ENCODE measurements at regions not wholly inside any gene's neighbourhood (a gene's known extent, or its start where the extent isn't known, plus 50 kb on each side); places are given as distances from the start of the nearest gene placed in this dataset.

- DNase-seq, result peak; percentile 70
Observed at GRCh38 chr4:166499820-166500219, 626.8 kb downstream of the TLL1 start.

GRCh38 chr4:166501941-166502382, 628.9 kb downstream of the TLL1 start:
- DNase-seq, result no peak

- no peak for DNase-seq
Observed at GRCh38 chr4:166502660-166503059, 629.6 kb downstream of the TLL1 start.

DNA sequence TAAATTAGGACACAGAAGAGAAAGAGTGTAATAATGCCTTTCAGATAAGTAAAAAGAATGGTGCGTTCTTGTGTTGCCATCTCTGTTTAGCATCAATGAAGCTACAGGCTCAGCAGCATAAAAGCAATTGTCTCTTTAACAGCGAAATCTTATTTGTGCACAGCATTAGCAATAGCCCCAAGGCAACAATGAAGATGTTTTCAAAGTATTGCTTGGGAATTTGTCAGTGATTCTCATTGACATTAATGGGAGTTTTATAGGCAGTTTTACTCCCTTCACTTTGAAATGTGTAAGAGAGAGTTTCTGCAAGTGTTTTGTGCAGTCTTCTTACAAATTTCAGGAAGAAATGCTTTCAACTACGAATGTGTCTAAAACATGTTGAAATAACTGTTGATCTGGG, 633.0 kb downstream of the TLL1 start:
- DNase-seq, result no peak

- no peak for DNase-seq
Observed at GRCh38 chr4:166512267-166512666, 639.2 kb downstream of the TLL1 start.

DNA sequence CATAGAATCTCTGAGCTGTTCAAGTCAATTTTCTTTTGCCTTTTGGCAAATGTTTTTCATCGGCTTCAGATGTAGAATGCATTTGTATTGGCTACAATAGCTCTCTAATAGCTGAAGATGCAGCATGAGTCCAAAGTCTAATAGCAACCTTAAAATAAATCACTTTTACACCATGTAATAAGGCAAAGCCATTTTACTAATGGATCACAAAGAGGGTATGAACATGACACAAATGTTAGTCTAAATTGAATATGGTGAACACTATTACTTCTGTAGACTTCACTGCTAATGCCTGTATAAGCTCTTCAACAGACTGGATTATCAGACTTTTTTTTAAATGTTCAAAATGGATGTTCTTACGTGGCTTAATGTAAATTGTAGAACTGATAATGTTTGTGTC, 645.3 kb downstream of the TLL1 start:
- no peak for DNase-seq

DNA sequence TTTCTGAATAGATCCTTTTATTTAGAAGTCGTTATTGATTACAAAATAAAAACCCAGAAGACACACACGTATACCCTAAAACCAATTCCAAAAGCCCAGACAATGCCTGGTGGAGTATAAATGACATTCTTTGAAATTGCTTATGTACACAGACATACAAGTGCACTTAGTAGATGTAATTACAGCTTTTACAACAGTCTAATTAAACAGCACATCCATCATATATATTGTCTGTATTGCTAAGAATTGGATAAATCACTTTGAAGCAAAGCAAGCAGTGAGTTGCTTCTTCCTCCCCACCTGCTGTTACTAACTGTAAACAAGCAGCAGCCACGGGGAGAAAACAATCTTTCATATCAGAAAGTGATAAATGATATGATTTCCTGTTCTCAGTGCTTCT, 645.7 kb downstream of the TLL1 start:
- DNase-seq, result no peak

- DNase-seq, result no peak
Observed at GRCh38 chr4:166519774-166520173, 646.7 kb downstream of the TLL1 start.

DNA sequence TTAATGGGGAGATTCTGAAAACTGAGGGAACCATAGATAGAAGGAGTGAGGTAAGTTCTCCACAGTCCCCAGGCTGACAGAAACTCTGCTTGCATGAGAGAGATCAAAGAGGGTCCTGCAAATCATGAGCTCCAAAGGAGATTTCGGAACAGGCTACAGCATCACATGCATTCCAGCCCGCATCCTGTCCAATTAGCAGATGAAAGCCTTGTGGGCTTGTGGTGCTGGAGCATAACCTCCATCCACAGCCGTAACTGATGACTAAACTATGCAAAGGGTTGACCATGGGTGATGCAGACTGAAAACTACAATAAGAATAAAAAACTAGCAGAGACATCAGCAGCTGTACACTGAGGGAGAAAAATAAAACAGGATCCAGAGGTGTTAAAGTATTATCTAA, 654.5 kb downstream of the TLL1 start:
- no peak for DNase-seq

- DNase-seq, result no peak
Observed at GRCh38 chr4:166531703-166532102, 658.7 kb downstream of the TLL1 start.

DNA sequence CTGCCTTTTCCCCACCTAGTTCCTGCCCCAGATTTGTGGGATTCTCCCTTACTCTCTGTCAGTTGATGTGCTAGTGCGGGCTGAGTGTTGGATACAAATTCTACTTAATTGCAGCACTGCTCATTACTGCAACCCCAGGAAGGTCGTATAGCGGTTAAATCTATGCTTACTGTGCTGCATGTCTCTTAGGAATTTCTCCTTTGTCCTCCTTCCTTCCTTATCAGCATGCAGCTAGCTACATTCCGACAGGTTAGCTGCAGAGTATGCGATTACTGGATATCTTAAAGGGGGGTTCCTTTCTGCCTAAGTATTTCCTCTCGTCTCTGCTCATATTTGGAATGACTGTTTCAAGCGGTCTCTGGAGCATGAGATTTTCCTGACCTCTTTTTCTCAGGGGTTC, 662.8 kb downstream of the TLL1 start:
- DNase-seq, result no peak

DNA sequence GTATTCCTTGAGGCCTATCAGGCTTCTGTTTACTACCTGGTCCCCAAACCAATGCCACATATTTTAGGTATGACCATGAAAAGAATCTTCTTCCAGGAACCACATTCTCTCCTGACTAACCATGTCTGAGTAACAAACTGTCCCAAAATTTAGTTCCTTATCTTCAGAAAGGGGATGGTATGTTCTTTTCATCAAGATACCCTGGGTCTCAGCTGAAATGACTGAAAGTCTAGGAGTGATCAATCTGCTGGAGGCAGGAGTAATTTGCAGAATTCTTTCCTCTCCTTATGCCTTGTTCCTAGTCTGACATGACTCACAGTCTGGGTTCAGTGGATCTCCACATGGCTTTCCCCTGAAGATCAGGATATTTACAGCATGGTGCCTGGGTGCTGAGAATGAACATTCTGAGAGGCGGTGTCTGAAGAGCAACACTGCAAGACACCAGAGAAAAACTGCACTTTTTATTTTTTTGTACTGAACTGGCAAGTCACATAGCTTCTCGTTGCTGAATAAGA, 665.5 kb downstream of the TLL1 start:
- DNase-seq, result no peak

DNA sequence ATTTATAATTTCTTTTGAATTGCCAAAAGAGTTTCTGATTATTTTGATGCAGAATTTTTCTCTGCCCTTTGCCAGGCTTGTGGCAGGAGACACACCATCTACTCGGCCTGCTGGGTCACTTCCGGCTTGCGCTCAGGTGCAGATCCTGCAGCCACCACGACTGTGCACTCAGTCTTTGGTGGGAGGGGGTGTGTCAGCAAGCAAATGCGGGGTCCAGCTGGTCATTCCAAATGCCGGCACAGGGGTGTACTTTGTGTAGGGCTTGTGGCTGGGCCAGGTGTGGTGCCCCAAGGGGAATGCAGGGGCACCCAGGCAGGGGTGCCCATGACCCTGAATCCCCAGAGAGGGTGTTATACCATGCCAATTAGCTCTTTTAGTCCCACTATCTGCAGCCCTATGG, 673.0 kb downstream of the TLL1 start:
- no peak for DNase-seq

DNA sequence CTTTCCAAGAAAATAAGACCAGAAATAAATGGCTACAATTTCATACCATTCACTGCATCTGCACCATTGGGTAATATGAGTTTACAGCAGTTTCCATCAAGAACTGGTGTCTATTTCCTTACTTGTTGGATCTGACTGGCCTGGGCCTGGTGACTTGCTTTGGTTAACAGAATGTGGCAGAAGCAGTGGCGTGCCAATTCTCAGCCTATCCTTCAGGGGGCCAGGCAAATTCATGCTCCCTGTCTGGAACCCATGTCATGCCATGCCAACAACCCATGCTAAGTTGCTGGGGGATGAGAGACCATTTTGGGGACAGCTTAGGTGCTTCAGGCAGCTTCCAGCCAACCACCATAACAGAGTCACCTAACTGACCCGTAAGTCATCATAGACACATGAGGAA, 656.7 kb downstream of the SPOCK3 start:
- DNase-seq, result no peak

GRCh38 chr4:166585491-166585890, 648.8 kb downstream of the SPOCK3 start:
- DNase-seq, result no peak

DNA sequence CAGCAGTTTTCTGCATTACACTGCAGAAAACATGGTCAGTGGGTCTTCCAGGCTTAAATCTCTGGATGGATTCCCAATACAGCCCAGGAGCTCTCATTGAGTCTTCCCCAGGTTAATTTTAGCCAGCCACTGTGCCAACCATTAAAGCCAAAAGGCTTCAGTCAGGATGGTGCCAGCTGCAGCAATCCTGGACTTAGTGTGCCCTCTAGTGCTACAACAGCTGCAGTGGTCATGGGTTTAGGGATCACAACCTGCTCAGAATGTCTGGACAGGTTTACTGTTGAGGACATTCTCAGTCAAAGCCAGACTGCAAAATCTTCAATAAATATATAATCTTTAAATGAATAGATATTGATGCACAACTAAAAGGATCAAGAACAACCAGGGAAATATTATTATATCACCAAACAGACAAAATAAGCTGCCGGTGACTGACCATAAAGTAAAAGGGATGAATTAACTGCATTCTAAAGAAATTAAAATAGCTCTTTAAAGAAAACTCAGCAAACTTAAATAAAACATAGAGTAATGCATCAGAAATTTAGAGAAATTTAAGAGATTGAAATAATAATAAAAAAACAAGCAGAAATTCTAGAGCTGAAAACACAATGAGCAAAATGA, 639.9 kb downstream of the SPOCK3 start:
- DNase-seq, result peak; percentile 34

DNA sequence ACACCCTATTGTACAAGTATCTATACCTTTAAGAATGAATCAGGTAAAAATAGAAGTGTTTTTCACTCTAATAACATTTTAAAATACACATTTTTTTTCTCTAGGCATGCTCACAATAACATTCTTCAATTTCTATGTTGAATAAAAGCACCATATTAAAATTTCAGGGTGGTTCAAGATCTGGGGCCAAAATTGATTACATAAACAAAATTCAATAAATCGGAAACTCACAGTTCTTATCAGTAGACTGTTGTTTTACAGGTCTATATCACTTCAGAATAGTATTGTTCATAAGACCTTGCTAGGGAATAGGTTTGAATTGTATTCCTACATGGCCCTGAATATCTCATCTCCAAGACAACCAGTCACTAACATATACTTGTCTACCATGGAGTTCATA, 634.0 kb downstream of the SPOCK3 start:
- DNase-seq, result no peak

DNA sequence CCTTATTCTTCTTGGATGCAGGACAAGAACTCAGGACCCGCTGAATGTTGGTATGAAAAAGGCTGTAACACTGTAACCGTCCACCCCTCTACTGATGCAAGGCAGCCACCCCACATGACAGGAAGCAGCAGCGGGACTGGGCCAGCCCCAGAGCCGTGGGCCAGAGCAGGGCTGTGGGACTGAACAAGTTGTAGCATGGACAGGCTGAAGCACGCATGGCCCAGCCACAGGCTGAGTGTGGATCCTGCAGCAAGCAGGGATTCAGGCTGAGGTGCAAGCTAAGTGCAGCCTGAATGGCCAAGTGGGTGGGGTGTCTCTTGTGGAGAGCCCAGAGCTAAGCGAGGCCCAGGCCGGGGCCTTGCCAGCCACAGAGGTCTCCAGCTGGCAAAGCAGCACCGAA, 632.2 kb downstream of the SPOCK3 start:
- no peak for DNase-seq

DNA sequence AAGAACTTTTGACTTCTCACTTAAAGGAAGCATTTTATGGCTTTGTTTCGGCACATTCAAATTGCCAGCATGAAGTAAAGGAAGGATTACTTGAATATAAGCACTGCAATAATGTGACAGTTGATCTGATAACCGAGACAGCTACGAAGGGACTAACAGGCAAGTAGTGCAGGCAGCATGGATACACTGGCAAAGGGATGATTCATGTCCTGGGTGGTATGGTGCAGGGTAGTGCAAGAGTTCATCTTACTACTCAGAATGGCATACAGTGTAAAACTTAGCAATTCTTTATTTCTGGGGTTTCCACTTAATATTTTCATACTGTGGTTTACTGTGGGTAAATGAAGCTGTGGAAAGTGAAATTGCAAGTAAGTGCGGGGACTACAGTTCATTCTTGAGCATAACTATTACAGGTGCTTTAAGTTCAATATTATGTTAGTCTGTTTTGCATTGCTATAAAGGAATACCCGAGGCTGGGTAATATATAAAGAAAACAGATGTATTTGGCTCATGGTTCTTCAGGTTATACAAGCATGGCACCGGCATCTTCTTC, 611.8 kb downstream of the SPOCK3 start:
- no peak for DNase-seq

GRCh38 chr4:166625018-166625637, 609.2 kb downstream of the SPOCK3 start:
- DNase-seq, result no peak

DNA sequence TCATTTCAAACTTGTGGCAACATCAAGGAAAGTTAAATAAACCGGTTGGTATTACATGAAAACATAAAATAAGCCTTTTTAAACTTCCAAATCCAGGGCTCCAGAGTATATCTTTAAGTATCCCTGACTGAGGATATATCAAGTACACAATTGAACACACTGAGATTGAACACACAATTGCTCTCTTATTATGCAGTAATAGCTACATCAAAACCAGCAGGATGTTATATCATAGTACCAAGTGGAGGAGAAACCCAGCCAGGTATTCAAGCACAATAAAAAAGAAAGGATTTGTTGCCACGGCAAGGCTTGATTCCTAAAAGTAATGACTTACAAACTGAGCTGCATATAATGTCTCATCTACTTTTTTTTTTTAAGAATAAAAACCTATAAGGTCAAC, 605.8 kb downstream of the SPOCK3 start:
- no peak for DNase-seq

DNA sequence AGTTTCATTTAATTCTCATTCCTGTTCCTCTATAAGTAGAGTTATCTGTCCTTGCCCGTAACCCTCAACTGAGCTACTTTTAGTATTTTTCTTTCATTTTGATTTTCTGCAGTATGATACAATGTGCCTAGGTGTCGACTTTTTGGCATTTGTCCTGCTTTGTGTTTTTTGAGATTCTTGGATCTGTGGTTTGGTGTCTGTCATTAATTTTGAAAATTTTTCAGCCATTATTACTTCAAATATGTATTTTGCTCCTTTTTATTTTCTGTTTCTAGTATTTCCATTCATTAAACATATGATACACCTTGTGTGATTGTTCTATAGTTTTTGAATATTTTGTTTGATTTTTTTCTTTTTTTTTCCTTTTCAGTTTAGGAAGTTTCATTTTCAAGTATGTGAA, 598.9 kb downstream of the SPOCK3 start:
- no peak for DNase-seq

DNA sequence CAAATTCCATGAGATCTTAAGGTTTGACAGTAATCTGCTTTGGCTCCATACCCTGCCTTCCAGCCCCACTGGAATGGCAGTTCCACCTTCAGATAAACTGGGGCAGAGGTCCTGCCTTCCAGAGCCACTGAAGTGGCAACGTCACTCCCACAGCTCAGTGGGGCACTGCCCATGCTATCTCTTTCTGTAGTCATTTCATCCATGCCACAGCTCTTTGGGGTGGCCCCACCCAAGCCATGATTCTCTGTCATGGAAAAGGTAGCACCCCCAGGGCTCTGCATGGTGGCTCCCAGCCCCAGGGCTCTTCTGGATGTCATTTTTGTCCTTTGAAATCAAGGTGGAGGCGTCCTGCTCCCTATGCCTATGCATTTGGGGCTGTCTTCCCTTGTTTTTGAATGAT, 596.5 kb downstream of the SPOCK3 start:
- DNase-seq, result no peak

- DNase-seq, result no peak
Observed at GRCh38 chr4:166655231-166655630, 579.1 kb downstream of the SPOCK3 start.

DNA sequence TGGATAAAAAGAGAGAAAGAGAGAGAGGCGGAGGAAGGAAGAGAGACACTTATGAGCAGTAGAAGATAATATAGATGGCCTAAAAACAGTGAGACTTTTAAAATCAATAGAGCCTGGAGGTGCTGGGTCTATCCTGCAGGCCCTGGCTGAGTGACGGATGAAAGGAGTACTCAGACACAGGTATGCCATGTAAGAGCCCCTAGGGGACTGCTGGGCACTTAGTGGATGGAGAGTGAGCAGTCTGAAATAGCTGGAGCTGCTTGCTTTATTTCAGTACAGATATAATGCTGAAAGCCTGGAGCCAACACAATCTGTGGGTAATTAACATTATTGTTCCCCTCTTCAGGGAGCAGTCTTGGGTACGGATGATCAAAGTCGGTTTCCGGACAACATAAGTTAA, 578.6 kb downstream of the SPOCK3 start:
- no peak for DNase-seq

All from NCI-H526 treated with DMSO at 0.1 percent for 48 hours (cell line).